SU-DHL-6 (cell line): ENCODE measurements at regions not wholly inside any gene's neighbourhood (a gene's known extent, or its start where the extent isn't known, plus 50 kb on each side); places are given as distances from the start of the nearest gene placed in this dataset.

Source experiments
- H2AFZ ChIP-seq: fragments of 200-600 bp; sonication (generic); 2 replicates; pipeline ENCODE4 v1.6.1; 2014; ENCODE audit warnings: low read depth, mild to moderate bottlenecking, moderate library complexity, mixed read lengths, antibody characterized with exemption, low read length; ENCODE audit not compliant: severe bottlenecking
- H3F3A ChIP-seq: fragments of 200-600 bp; shearing (Covaris generic); 2 replicates; pipeline ENCODE4 v1.6.0; 2016; ENCODE audit warnings: antibody characterized with exemption, mild to moderate bottlenecking; ENCODE audit not compliant: insufficient read depth
- H3K27ac ChIP-seq: fragments of 200-600 bp; sonication (generic); 2 replicates; pipeline ENCODE4 v1.5.1; 2016; ENCODE audit warnings: low read depth, mild to moderate bottlenecking, low read length, moderate library complexity, mixed read lengths
- H3K27me3 ChIP-seq: fragments of 200-600 bp; sonication (generic), shearing (Covaris generic); 2 replicates; pipeline ENCODE4 v1.6.0; 2014; ENCODE audit warnings: mild to moderate bottlenecking, low read length
- H3K36me3 ChIP-seq: fragments of 200-600 bp; sonication (generic); 2 replicates; pipeline ENCODE4 v1.6.1; 2014; ENCODE audit warnings: mild to moderate bottlenecking, low read length, mixed read lengths
- H3K4me2 ChIP-seq: fragments of 300-600, 200-600 bp; shearing (Covaris generic), sonication (generic); 2 replicates; pipeline ENCODE4 v1.6.0; 2014; ENCODE audit warnings: low read length, low read depth, mild to moderate bottlenecking; ENCODE audit not compliant: poor library complexity, severe bottlenecking
- H3K4me3 ChIP-seq: fragments of 200-600 bp; sonication (generic); 2 replicates; pipeline ENCODE4 v1.5.1; 2014; ENCODE audit warnings: antibody characterized with exemption, low read length, mild to moderate bottlenecking, mixed read lengths; ENCODE audit not compliant: insufficient read depth, poor library complexity, severe bottlenecking
- H3K79me2 ChIP-seq: fragments of 200-600 bp; sonication (generic); 2 replicates; pipeline ENCODE4 v1.6.1; 2014; ENCODE audit warnings: mild to moderate bottlenecking, low read length, moderate library complexity; ENCODE audit not compliant: insufficient read depth
- H3K9ac ChIP-seq: fragments of 200-600 bp; sonication (generic); 2 replicates; pipeline ENCODE4 v1.7.0; 2014; ENCODE audit warnings: mild to moderate bottlenecking, low read length
- H3K9me2 ChIP-seq: fragments of 200-600 bp; sonication (generic); replicated peaks from 2 replicates; pipeline ENCODE4 v1.6.1; 2014; ENCODE audit warnings: low read length; ENCODE audit not compliant: insufficient read depth
- H3K9me3 ChIP-seq: fragments of 200-600 bp; sonication (generic); 2 replicates; pipeline ENCODE4 v1.6.1; 2014; ENCODE audit warnings: low read length, mixed read lengths; ENCODE audit not compliant: insufficient read depth
- H4K20me1 ChIP-seq: fragments of 200-600 bp; sonication (generic); 2 replicates; pipeline ENCODE4 v1.6.1; 2014; ENCODE audit warnings: low read depth, mild to moderate bottlenecking, antibody characterized with exemption, low read length, moderate library complexity, mixed read lengths
- CTCF ChIP-seq: fragments of 200-600 bp; sonication (generic); IDR thresholded peaks from one replicate; pipeline ENCODE4 v1.5.1; 2017; ENCODE audit warnings: antibody characterized with exemption, mild to moderate bottlenecking, low read length, moderate library complexity; ENCODE audit not compliant: insufficient read depth, poor library complexity, severe bottlenecking
- EZH2phosphoT487 ChIP-seq: fragments of 200-600 bp; sonication (generic), shearing (Covaris generic); conservative IDR thresholded peaks from 2 replicates; pipeline ENCODE4 v1.6.1; 2018; ENCODE audit warnings: mild to moderate bottlenecking, antibody characterized with exemption, low read length, moderate library complexity, mixed read lengths

GRCh38 chr6:167528239-167528638 is 203.4 kb downstream of the TTLL2 start:
- Histone ChIP-seq H3K79me2 (no peaks in the 10 kb centered on the region), H3K4me3 (no peak overlapping the region), H4K20me1 (no peaks in the 10 kb centered on the region), H2AFZ (no peak overlapping the region), H3K27ac (no peak overlapping the region), H3K36me3 (no peaks in the 10 kb centered on the region), H3K9me3 (no peaks in the 10 kb centered on the region), H3K4me2 (no peak overlapping the region), H3F3A (no peaks in the 10 kb centered on the region), H3K9me2 (no peaks in the 10 kb centered on the region), H3K27me3 (no peaks in the 10 kb centered on the region), H3K9ac (no peak overlapping the region)
- TF ChIP-seq EZH2phosphoT487 (no peak), CTCF (no peak)

GRCh38 chr6:167528976-167529375 is 204.1 kb downstream of the TTLL2 start:
- Histone ChIP-seq H4K20me1 (no peaks in the 10 kb centered on the region), H3K27ac (no peak overlapping the region), H3K9me2 (no peaks in the 10 kb centered on the region), H3K36me3 (no peaks in the 10 kb centered on the region), H3K27me3 (no peaks in the 10 kb centered on the region), H3K4me2 (no peak overlapping the region), H3K4me3 (no peak overlapping the region), H3K79me2 (no peaks in the 10 kb centered on the region), H3K9ac (no peak overlapping the region), H3K9me3 (no peaks in the 10 kb centered on the region), H2AFZ (no peak overlapping the region), H3F3A (no peaks in the 10 kb centered on the region)
- TF ChIP-seq CTCF (no peak), EZH2phosphoT487 (no peak)

- Histone ChIP-seq H3K79me2 (no peaks in the 10 kb centered on the region), H3K9ac (no peak overlapping the region), H4K20me1 (no peaks in the 10 kb centered on the region), H3K36me3 (no peaks in the 10 kb centered on the region), H3K4me2 (no peak overlapping the region), H3K9me2 (no peaks in the 10 kb centered on the region), H3K27me3 (no peaks in the 10 kb centered on the region), H3K27ac (no peak overlapping the region), H2AFZ (no peak overlapping the region), H3K9me3 (no peaks in the 10 kb centered on the region), H3K4me3 (no peak overlapping the region), H3F3A (no peaks in the 10 kb centered on the region)
- TF ChIP-seq EZH2phosphoT487 (no peak), CTCF (no peak)
These were observed 204.8 kb downstream of the TTLL2 start for GRCh38 chr6:167529444-167530335.
